ENCODE measurements at regions not wholly inside any gene's neighbourhood (a gene's known extent, or its start where the extent isn't known, plus 50 kb on each side); places are given as distances from the start of the nearest gene placed in this dataset.
A peak's percentile ranks its signal among the peaks of the same experiment; 100 is the strongest.

- Histone ChIP-seq H3K4me3 (ENCODE audit: low read depth in 1 of 3, low read length in 3 of 3) (no peak overlapping the region), H3K27ac (ENCODE audit: low read depth in 1 of 3, low read length in 2 of 3) (no peak overlapping the region), H3K9me3 (ENCODE audit: control insufficient read depth in 2 of 2, insufficient read depth in 1 of 2, low read depth in 1 of 2, low read length in 1 of 2) (no peaks in the 10 kb centered on the region), H3K36me3 (ENCODE audit: control insufficient read depth in 3 of 3, insufficient read depth in 2 of 3, low read depth in 1 of 3, low read length in 3 of 3) (no peaks in the 10 kb centered on the region), H3K27me3 (ENCODE audit: control insufficient read depth in 3 of 3, insufficient read depth in 3 of 3, low read length in 3 of 3) (peaks cover 0 to 2% (median 0%) of the 10 kb centered on the region in 3 donors), H3K4me1 (ENCODE audit: control insufficient read depth in 3 of 3, insufficient read depth in 2 of 3, low read depth in 1 of 3, low read length in 2 of 3) (no peaks in the 10 kb centered on the region)
- WGBS, 3 donors: 58 to 73% (median 64%) methylated on average over 11 of the region's 11 CpGs
- DNase-seq (peak in 1 of 2 donors; percentile 1), FAIRE-seq (no peak)
Observed at GRCh38 chr9:87255431-87256155, 242.1 kb upstream of the DAPK1 start.

GRCh38 chr9:87256973-87257372 is 240.7 kb upstream of the DAPK1 start:
- Histone ChIP-seq H3K9me3 (ENCODE audit: control insufficient read depth in 2 of 2, insufficient read depth in 1 of 2, low read depth in 1 of 2, low read length in 1 of 2) (peaks cover 0 to 5% of the 10 kb centered on the region in 2 donors), H3K36me3 (ENCODE audit: control insufficient read depth in 3 of 3, insufficient read depth in 2 of 3, low read depth in 1 of 3, low read length in 3 of 3) (no peaks in the 10 kb centered on the region), H3K27me3 (ENCODE audit: control insufficient read depth in 3 of 3, insufficient read depth in 3 of 3, low read length in 3 of 3) (peaks cover 0 to 2% (median 0%) of the 10 kb centered on the region in 3 donors), H3K27ac (ENCODE audit: low read depth in 1 of 3, low read length in 2 of 3) (no peak overlapping the region), H3K4me1 (ENCODE audit: control insufficient read depth in 3 of 3, insufficient read depth in 2 of 3, low read depth in 1 of 3, low read length in 2 of 3) (no peaks in the 10 kb centered on the region), H3K4me3 (ENCODE audit: low read depth in 1 of 3, low read length in 3 of 3) (no peak overlapping the region)
- DNase-seq: no peak
- FAIRE-seq: no peak

DNA sequence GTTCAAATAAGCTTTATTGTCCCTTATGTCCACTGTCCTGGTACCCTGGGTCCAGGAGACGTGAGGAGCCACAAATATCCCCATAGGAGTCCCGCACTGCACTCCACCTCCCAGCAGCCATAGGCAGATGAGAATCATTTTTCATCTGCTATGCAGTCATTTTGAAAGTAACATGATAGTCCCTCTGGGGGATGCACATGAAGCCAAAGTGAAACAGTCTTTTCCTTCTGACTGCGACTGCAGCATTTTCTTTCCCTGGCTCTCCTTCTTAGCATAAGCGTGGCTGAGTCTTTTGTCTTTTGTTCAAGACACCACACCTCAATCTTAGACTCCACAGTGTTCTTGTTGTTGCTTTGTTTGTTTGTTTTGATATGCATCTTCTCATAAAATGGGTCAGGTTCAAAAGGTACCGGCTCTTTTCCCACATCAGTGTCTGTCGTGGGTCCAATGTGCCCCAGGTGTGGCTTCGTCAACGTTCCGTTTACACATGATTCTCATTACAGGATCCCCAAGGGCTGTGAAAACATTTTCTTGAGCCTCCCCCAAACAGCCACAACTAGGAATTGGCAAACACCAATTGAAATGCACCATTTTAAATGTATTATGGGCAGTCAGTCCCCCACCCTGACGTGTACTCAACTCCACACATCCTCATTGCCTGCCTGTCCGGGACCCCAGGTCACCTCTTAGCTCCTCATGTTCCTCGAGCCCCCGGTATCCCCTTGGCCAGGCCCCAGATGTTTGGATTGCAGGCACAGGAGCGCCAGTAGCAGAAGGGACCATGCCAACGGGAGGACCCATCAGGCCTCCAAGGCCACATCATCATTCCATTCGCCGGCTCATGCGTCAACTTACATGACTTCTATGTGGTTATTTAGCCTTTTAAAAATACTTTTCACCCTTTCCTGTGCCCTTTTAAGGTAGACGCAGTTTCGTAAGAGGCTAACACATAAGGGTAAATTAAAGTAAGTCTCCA is 237.8 kb upstream of the DAPK1 start:
- FAIRE-seq (no peak), DNase-seq (no peak)
- H3K9me3 ChIP-seq (ENCODE audit: control insufficient read depth in 2 of 2, insufficient read depth in 1 of 2, low read depth in 1 of 2, low read length in 1 of 2): peaks cover 0 to 5% of the 10 kb centered on the region in 2 donors
- H3K36me3 ChIP-seq (ENCODE audit: control insufficient read depth in 3 of 3, insufficient read depth in 2 of 3, low read depth in 1 of 3, low read length in 3 of 3): no peaks in the 10 kb centered on the region
- no peak overlapping the region for H3K4me3 ChIP-seq (ENCODE audit: low read depth in 1 of 3, low read length in 3 of 3)
- no peaks in the 10 kb centered on the region for H3K4me1 ChIP-seq (ENCODE audit: control insufficient read depth in 3 of 3, insufficient read depth in 2 of 3, low read depth in 1 of 3, low read length in 2 of 3)
- peaks cover 0 to 2% (median 0%) of the 10 kb centered on the region in 3 donors for H3K27me3 ChIP-seq (ENCODE audit: control insufficient read depth in 3 of 3, insufficient read depth in 3 of 3, low read length in 3 of 3)
- no peak overlapping the region for H3K27ac ChIP-seq (ENCODE audit: low read depth in 1 of 3, low read length in 2 of 3)
- 71 to 77% (median 75%) methylated on average over 20 of the region's 20 CpGs for WGBS, 3 donors

DNA sequence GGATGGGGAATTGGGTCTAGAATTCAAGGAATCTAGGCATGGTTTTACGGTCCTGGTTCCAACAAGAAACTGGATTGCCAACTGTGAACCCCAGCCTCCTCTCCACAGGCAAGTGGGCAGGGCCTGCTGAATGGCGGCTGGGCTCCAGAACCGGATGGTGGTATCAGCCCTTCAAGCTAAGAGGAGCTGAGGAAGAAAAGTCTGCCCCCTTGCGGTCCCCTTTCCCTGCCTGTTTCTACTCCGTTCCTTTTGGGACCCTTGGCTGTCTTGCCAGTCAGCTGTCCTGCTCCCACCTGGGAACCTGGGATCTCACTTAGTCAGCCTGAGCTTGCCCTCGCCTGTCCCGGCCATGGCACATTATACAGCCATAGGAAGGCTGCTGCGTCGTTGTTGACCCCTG is 234.4 kb upstream of the DAPK1 start:
- DNase-seq (no peak), FAIRE-seq (no peak)
- H3K9me3 ChIP-seq (ENCODE audit: control insufficient read depth in 2 of 2, insufficient read depth in 1 of 2, low read depth in 1 of 2, low read length in 1 of 2): peaks cover 0 to 5% of the 10 kb centered on the region in 2 donors
- no peak overlapping the region for H3K27ac ChIP-seq (ENCODE audit: low read depth in 1 of 3, low read length in 2 of 3)
- 67 to 75% (median 75%) methylated on average over 9 of the region's 9 CpGs for WGBS, 3 donors
- H3K27me3 ChIP-seq (ENCODE audit: control insufficient read depth in 3 of 3, insufficient read depth in 3 of 3, low read length in 3 of 3): peaks cover 0 to 2% (median 0%) of the 10 kb centered on the region in 3 donors
- H3K4me3 ChIP-seq (ENCODE audit: low read depth in 1 of 3, low read length in 3 of 3): no peak overlapping the region
- no peaks in the 10 kb centered on the region for H3K36me3 ChIP-seq (ENCODE audit: control insufficient read depth in 3 of 3, insufficient read depth in 2 of 3, low read depth in 1 of 3, low read length in 3 of 3)
- H3K4me1 ChIP-seq (ENCODE audit: control insufficient read depth in 3 of 3, insufficient read depth in 2 of 3, low read depth in 1 of 3, low read length in 2 of 3): no peaks in the 10 kb centered on the region

DNA sequence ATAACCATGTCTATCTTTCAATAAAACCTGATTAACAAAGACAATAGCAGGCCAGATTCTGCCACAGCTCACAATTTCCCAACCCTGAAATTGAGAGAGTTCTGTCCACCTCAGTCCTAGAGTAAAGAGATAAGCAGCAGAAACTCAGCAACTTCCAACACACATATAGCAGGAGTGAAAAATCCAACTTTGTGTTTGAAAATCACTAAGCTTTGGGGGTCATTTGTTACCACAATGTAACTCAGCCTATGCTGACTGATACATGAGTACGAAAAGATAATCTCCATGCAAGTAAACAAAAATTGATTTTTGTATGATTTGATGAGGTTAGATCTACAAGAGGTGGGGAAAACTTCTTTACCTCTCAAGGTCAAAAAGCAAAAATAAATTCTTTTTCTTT is 231.0 kb upstream of the DAPK1 start:
- Histone ChIP-seq H3K4me3 (ENCODE audit: low read depth in 1 of 3, low read length in 3 of 3) (no peak overlapping the region), H3K4me1 (ENCODE audit: control insufficient read depth in 3 of 3, insufficient read depth in 2 of 3, low read depth in 1 of 3, low read length in 2 of 3) (no peaks in the 10 kb centered on the region), H3K9me3 (ENCODE audit: control insufficient read depth in 2 of 2, insufficient read depth in 1 of 2, low read depth in 1 of 2, low read length in 1 of 2) (no peaks in the 10 kb centered on the region), H3K27me3 (ENCODE audit: control insufficient read depth in 3 of 3, insufficient read depth in 3 of 3, low read length in 3 of 3) (no peaks in the 10 kb centered on the region), H3K36me3 (ENCODE audit: control insufficient read depth in 3 of 3, insufficient read depth in 2 of 3, low read depth in 1 of 3, low read length in 3 of 3) (no peaks in the 10 kb centered on the region), H3K27ac (ENCODE audit: low read depth in 1 of 3, low read length in 2 of 3) (no peak overlapping the region)
- DNase-seq (no peak), FAIRE-seq (no peak)
- 83 to 97% (median 93%) methylated on average over 1 of the region's 1 CpG for WGBS, 3 donors

- Histone ChIP-seq H3K27me3 (ENCODE audit: control insufficient read depth in 3 of 3, insufficient read depth in 3 of 3, low read length in 3 of 3) (no peaks in the 10 kb centered on the region), H3K9me3 (ENCODE audit: control insufficient read depth in 2 of 2, insufficient read depth in 1 of 2, low read depth in 1 of 2, low read length in 1 of 2) (no peaks in the 10 kb centered on the region), H3K4me3 (ENCODE audit: low read depth in 1 of 3, low read length in 3 of 3) (no peak overlapping the region), H3K36me3 (ENCODE audit: control insufficient read depth in 3 of 3, insufficient read depth in 2 of 3, low read depth in 1 of 3, low read length in 3 of 3) (no peaks in the 10 kb centered on the region), H3K27ac (ENCODE audit: low read depth in 1 of 3, low read length in 2 of 3) (peak overlapping the region in 1 of 3 donors; percentile 2), H3K4me1 (ENCODE audit: control insufficient read depth in 3 of 3, insufficient read depth in 2 of 3, low read depth in 1 of 3, low read length in 2 of 3) (no peaks in the 10 kb centered on the region)
- DNase-seq (no peak), FAIRE-seq (no peak)
- 80 to 90% (median 87%) methylated on average over 15 of the region's 15 CpGs for WGBS, 3 donors
Observed at GRCh38 chr9:87267251-87268070, 230.2 kb upstream of the DAPK1 start.

- DNase-seq (no peak), FAIRE-seq (no peak)
- no peak overlapping the region for H3K4me3 ChIP-seq (ENCODE audit: low read depth in 1 of 3, low read length in 3 of 3)
- 69 to 83% (median 71%) methylated on average over 7 of the region's 7 CpGs for WGBS, 3 donors
- H3K9me3 ChIP-seq (ENCODE audit: control insufficient read depth in 2 of 2, insufficient read depth in 1 of 2, low read depth in 1 of 2, low read length in 1 of 2): no peaks in the 10 kb centered on the region
- H3K4me1 ChIP-seq (ENCODE audit: control insufficient read depth in 3 of 3, insufficient read depth in 2 of 3, low read depth in 1 of 3, low read length in 2 of 3): no peaks in the 10 kb centered on the region
- no peaks in the 10 kb centered on the region for H3K36me3 ChIP-seq (ENCODE audit: control insufficient read depth in 3 of 3, insufficient read depth in 2 of 3, low read depth in 1 of 3, low read length in 3 of 3)
- H3K27ac ChIP-seq (ENCODE audit: low read depth in 1 of 3, low read length in 2 of 3): no peak overlapping the region
- no peaks in the 10 kb centered on the region for H3K27me3 ChIP-seq (ENCODE audit: control insufficient read depth in 3 of 3, insufficient read depth in 3 of 3, low read length in 3 of 3)
Observed at GRCh38 chr9:87269296-87270176, 228.1 kb upstream of the DAPK1 start.

Data from small intestine (tissue), 7 donors.